Natural killer cell treated with Interleukin-12 subunit alpha and Interleukin-12 subunit beta and Interleukin-15 and Interleukin-18, amount 100 ng/mL, for 72 hours (primary cell): ENCODE measurements at regions not wholly inside any gene's neighbourhood (a gene's known extent, or its start where the extent isn't known, plus 50 kb on each side); places are given as distances from the start of the nearest gene placed in this dataset.

Experiments
- ATAC-seq, 2 donors: fragments of 150-1000 bp; cut with Tn5 transposase in 1 of 2; sonication (Bioruptor Pico), chemical (Tn5 transposase) in 1 of 2; 2 replicates each; pipeline ENCODE4 v1.10.0; 2021
- DNase-seq: peaks from one replicate; pipeline ENCODE4 v3.0.0; 2022; ENCODE audit warnings: low spot score
- H3K27ac Mint-ChIP-seq, 2 donors: 1 replicate in 1 of 2; 2 replicates in 1 of 2; pipeline ENCODE4 v1.8.0; 2022; ENCODE audit warnings: mixed read lengths in 2 of 2, mild to moderate bottlenecking in 1 of 2, moderate library complexity in 1 of 2
- H3K27me3 Mint-ChIP-seq, 2 donors: 1 replicate in 1 of 2; 2 replicates in 1 of 2; pipeline ENCODE4 v1.8.0; 2022; ENCODE audit warnings: mixed read lengths in 2 of 2
- H3K36me3 Mint-ChIP-seq: one replicate; pipeline ENCODE4 v1.8.0; 2022; ENCODE audit warnings: mixed read lengths
- H3K4me1 Mint-ChIP-seq, 2 donors: 1 replicate in 1 of 2; 2 replicates in 1 of 2; pipeline ENCODE4 v1.8.0; 2022; ENCODE audit warnings: low read depth in 2 of 2, mixed read lengths in 2 of 2, mild to moderate bottlenecking in 1 of 2
- H3K4me3 Mint-ChIP-seq: one replicate; pipeline ENCODE4 v1.8.0; 2022; ENCODE audit warnings: mixed read lengths
- H3K9me3 Mint-ChIP-seq: 2 replicates; pipeline ENCODE4 v1.8.0; 2022; ENCODE audit warnings: mixed read lengths

DNA sequence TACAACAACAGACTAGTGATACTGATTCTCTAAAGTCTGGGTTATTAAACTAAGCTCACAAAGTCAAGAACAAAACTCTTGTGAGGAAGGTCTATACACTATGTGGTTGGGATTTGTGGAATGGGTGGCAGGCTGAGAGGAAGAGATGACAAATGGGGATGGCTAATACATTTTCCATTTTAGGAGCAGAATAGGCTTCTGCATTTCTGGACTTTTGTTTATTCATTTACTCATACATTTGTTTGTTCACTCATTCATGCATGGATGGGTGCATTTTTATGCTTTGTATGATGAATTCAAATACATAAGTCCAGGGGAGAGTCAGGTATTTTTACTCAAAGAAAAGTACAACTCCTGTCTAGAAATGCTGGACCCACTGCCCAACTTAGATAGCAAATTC lies 637.4 kb upstream of the CDH2 start:
- ATAC-seq (no peak), DNase-seq (no peak)
- peaks cover 1% of the 10 kb centered on the region for H3K36me3 Mint-ChIP-seq
- no peaks in the 10 kb centered on the region for H3K27me3 Mint-ChIP-seq
- no peak overlapping the region for H3K27ac Mint-ChIP-seq
- peaks cover 1% of the 10 kb centered on the region for H3K9me3 Mint-ChIP-seq
- H3K4me1 Mint-ChIP-seq = no peaks in the 10 kb centered on the region
- H3K4me3 Mint-ChIP-seq = no peak overlapping the region

DNA sequence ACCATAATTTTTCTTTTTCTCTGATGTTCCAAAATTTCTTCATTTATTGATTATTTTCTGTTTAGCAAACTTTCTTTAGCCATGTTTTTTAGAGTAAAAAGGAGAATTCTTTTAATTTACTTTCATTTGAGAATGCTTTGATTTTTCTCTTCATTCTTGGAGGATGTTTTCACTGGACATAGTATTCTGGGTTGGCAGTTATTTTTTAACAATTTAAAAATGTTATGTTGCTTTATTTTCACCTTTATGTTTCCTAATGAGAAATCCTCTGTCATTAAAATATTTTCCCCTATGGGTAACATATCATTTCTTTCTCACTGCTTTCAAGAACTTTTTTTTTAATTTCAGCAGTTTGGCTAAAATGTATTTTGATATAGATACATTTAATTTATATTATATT lies 631.4 kb upstream of the CDH2 start:
- no peak for ATAC-seq
- peaks cover 11% of the 10 kb centered on the region for H3K36me3 Mint-ChIP-seq
- no peak overlapping the region for H3K4me3 Mint-ChIP-seq
- H3K27me3 Mint-ChIP-seq = no peaks in the 10 kb centered on the region
- H3K27ac Mint-ChIP-seq = no peak overlapping the region
- H3K4me1 Mint-ChIP-seq = peaks cover 0 to 9% of the 10 kb centered on the region in 2 donors
- no peak for DNase-seq
- H3K9me3 Mint-ChIP-seq = peaks cover 12% of the 10 kb centered on the region

DNA sequence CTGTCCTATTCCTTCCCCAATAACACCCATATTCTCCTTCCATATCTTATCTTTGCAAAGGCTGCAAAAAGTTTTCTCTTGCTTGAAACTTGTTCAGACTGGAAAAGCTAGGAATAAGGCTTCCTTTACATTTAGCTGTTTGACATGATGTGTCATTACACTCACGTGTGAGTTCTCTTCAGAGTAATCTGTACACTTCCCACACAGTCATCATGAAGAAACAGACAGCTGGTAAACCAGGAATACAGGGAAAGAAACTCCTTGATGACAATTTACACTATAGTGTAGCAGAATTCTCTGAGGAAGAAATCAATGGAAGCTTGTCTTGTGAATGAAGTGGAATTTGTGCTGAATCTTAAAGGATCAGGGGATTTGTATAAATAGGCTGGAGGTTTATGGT lies 628.6 kb upstream of the CDH2 start:
- peaks cover 11% of the 10 kb centered on the region for H3K36me3 Mint-ChIP-seq
- H3K27ac Mint-ChIP-seq = no peak overlapping the region
- H3K4me1 Mint-ChIP-seq = peaks cover 5 to 13% of the 10 kb centered on the region in 2 donors
- no peaks in the 10 kb centered on the region for H3K27me3 Mint-ChIP-seq
- H3K4me3 Mint-ChIP-seq = no peak overlapping the region
- H3K9me3 Mint-ChIP-seq = peaks cover 15% of the 10 kb centered on the region
- no peak for ATAC-seq
- no peak for DNase-seq

DNA sequence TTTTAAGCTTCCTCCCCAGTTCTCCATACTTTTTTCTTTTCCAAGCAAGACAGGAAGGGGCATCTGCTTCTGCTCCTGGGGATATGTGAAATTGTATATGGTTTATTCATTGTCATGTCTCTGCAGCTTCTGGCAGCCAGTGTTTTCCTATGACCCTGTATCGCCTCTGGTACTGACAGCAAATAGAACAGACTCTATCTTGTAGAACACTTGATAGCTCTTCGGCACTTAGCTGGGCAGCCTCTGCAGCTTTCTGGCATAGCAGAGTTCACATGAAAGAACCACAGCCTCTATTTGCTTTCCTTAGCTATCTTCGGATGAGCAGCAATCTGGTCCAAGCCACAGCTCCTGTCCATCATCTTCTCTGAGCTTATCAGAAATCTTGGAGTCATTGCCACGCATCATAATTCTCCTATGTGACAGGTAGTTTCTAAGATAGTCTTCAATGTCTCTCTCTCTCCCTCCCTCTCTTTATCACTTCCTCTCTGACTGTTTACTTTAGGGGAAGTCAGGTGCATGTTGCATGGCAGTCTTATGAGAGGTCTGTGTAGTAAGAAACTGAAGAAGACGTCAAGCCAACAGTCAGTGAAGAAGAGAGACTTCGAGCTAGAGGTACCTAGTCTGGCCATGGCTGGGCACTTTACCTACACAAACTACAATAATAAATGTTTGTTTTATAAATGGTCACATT lies 627.7 kb upstream of the CDH2 start:
- H3K4me1 Mint-ChIP-seq = peaks cover 5 to 13% of the 10 kb centered on the region in 2 donors
- peaks cover 15% of the 10 kb centered on the region for H3K9me3 Mint-ChIP-seq
- H3K36me3 Mint-ChIP-seq = peaks cover 11% of the 10 kb centered on the region
- H3K27me3 Mint-ChIP-seq = no peaks in the 10 kb centered on the region
- DNase-seq (no peak), ATAC-seq (no peak)
- H3K4me3 Mint-ChIP-seq = no peak overlapping the region
- peak overlapping the region in 1 of 2 donors; percentile 8 for H3K27ac Mint-ChIP-seq

DNA sequence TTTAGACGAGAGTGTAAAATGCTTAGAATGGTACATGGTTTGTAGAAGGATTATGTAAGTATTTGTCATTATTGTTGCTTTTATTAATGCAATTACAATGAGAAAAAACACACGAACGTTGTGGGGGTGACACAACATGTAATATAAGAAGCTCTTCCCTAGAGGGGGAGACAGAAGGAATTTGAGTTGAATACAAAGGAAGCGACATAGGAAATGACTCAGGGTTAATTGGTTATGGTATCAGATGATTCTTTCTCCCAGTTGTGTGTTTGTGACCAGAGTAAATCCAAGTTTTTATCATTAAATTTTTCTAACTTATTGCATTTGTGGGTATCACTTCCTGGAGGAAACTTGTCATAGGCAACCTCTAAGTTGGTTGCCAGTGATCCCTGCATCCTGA lies 625.6 kb upstream of the CDH2 start:
- ATAC-seq (no peak), DNase-seq (no peak)
- no peaks in the 10 kb centered on the region for H3K36me3 Mint-ChIP-seq
- peaks cover 11% of the 10 kb centered on the region for H3K9me3 Mint-ChIP-seq
- no peak overlapping the region for H3K4me3 Mint-ChIP-seq
- H3K27me3 Mint-ChIP-seq = no peaks in the 10 kb centered on the region
- H3K27ac Mint-ChIP-seq = no peak overlapping the region
- H3K4me1 Mint-ChIP-seq = peaks cover 5 to 13% of the 10 kb centered on the region in 2 donors

DNA sequence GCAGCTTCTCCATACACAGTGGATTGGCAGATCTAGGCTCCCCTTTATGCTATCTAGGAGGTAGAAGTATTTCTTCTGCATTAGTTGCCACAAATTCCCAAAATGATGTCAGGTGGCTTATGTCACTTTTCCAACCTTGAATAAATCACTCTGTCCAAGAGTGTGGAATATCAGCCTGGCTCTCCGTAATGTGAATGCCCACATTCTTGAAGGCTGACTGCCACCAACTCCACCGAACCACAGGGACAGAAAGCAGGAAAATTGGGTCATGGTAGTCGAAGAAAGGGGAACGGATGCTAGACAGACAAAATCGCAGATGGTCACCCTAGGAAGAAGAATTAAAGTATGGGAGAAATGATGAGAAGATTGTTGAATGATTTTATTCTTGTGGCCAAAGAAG lies 624.9 kb upstream of the CDH2 start:
- DNase-seq (no peak), ATAC-seq (no peak)
- Mint-ChIP-seq H3K36me3 (no peaks in the 10 kb centered on the region), H3K4me3 (no peak overlapping the region), H3K9me3 (peaks cover 8% of the 10 kb centered on the region), H3K27me3 (no peaks in the 10 kb centered on the region), H3K4me1 (peaks cover 5 to 13% of the 10 kb centered on the region in 2 donors), H3K27ac (no peak overlapping the region)

DNA sequence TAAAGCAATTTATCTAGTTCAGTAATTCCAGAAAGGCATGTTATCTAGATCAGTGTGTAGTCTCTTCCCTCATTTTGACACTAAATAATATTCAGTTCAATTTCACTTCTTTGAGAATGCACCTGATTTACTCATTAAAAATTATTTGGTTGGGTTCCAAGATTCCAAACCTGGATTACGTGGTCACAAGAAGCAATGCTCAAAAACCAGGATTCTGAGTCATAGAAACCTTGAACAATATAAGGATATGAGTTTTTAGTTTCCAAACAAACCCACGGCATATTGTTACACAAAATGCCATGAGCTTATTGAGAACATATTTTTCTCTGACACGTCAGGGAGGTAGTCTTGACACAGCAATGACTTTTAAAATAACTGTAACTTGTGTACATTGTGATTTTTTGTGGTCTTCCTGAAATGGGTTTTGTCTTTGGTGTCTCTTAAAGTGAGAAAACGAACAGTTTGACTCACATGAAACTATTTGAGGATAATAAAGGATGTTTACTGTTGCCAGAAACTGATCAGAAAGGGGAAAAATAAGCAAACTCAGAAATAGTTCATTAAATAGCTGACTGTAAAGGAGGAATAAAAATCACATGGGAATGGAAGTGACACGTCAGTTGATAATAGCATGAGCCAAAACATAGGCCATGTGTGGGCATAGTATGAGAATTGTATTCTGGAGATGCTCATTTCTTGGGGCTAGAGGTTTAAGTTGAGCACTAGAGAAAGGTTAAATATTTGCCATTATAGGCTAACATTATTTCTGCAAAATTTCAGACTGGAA lies 617.7 kb upstream of the CDH2 start:
- no peaks in the 10 kb centered on the region for H3K27me3 Mint-ChIP-seq
- DNase-seq = no peak
- H3K9me3 Mint-ChIP-seq = peaks cover 9% of the 10 kb centered on the region
- peaks cover 4% of the 10 kb centered on the region for H3K36me3 Mint-ChIP-seq
- ATAC-seq = no peak
- H3K4me1 Mint-ChIP-seq = peaks cover 6 to 16% of the 10 kb centered on the region in 2 donors
- H3K4me3 Mint-ChIP-seq = no peak overlapping the region
- H3K27ac Mint-ChIP-seq = no peak overlapping the region

DNA sequence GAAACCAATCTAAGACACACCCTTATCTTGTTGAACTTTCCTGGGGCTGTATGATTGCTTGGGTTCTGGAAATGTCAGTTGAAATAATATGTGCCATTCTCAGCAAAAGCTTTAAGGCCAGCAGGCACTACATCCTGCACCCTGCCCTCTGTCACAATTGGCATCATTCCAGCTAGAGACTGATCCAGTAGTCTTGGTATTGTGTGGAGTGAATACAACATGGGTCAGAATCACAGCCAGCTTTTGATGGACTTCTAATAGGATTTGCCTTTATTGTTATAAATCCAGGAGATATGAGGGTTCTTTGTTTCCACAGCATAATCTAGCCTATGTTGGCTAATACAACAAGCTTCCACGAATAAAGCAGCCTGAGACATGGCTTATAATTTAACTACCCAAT lies 617.0 kb upstream of the CDH2 start:
- peaks cover 4% of the 10 kb centered on the region for H3K36me3 Mint-ChIP-seq
- ATAC-seq = no peak

DNA sequence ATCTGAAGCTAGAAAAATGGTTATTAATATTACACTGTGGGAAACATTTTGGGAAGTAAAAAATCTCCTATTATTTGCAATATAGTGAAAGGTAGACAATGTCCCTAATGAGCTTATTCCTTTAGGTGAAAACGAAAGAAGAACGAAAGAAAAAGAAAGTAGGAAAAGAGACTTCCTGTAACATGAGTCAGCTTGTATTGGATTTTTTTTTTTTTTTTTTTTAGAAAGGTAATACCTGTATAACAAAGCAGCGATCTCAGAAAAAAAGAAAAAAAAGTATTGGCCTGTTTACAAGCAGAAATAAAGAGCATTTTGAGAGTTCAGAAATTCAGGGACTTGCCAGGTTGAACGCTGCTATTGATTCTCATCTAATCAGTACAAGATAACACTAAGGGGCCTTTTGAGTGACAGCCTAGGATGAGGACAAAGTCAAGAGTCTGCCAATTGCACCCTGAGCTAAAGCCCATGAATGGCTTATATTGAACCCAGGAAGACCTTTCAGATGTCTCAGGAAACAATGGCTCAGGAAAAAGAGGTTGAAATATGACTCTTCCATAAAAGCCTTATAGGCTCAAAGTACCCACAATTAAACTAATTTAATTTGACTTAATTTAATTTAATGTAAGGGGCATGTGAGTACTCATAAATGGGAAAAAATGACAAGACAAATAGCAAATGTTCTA lies 615.6 kb upstream of the CDH2 start:
- H3K27me3 Mint-ChIP-seq = no peaks in the 10 kb centered on the region
- peak overlapping the region; percentile 24 to 73 for H3K27ac Mint-ChIP-seq
- H3K4me1 Mint-ChIP-seq = peaks cover 11 to 19% of the 10 kb centered on the region in 2 donors
- ATAC-seq (no peak), DNase-seq (no peak)
- peaks cover 4% of the 10 kb centered on the region for H3K9me3 Mint-ChIP-seq
- peaks cover 4% of the 10 kb centered on the region for H3K36me3 Mint-ChIP-seq
- H3K4me3 Mint-ChIP-seq = peak overlapping the region; percentile 65

More for the DNA sequence above, 617.0 kb upstream of the CDH2 start:
- Mint-ChIP-seq H3K9me3 (peaks cover 8% of the 10 kb centered on the region), H3K27me3 (no peaks in the 10 kb centered on the region), H3K4me3 (no peak overlapping the region), H3K27ac (peak overlapping the region in 1 of 2 donors; percentile 8), H3K4me1 (peaks cover 6 to 16% of the 10 kb centered on the region in 2 donors)
- no peak for DNase-seq

DNA sequence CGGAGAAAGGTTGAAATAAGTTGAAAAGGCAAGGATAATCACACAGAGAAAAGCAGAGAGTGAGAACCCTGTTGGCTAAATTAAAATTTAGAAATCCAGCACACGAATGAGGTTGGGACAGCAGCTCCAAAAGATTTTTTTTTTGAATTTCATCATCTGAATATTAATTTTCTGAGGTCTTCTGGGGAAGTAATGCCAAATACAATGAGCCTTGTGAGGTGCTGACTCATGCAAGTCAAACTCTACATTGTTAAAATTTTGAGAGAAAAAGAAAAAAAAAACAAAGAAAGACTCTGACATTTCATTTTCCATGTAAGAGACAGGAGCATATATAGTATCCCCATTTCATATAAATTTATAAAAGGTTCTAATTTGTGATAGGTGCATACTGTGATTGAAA lies 614.2 kb upstream of the CDH2 start:
- Mint-ChIP-seq H3K27me3 (no peaks in the 10 kb centered on the region), H3K36me3 (peaks cover 4% of the 10 kb centered on the region), H3K4me3 (no peak overlapping the region), H3K4me1 (peaks cover 13 to 19% of the 10 kb centered on the region in 2 donors), H3K9me3 (peaks cover 4% of the 10 kb centered on the region), H3K27ac (no peak overlapping the region)
- no peak for DNase-seq
- no peak for ATAC-seq

DNA sequence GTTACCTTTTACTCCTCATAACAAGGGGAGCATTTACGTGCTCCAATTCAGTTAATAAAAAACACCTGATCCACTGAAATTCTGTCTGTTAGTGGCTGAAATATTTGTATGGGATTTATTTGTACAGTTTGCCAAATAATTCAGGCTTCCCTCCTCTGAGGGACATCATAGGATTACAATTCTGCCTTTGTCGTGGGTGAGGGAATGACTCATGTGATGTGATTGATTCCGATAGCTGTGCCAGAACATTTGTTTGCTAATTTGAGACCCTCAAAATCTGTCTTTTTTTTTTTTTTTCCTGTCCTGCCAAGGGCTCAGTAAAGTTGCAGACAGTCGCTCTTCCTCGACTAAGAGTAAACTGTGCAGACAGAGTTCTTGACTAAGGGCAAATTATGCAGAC lies 612.6 kb upstream of the CDH2 start:
- H3K4me3 Mint-ChIP-seq = no peak overlapping the region
- H3K27me3 Mint-ChIP-seq = no peaks in the 10 kb centered on the region
- H3K4me1 Mint-ChIP-seq = peaks cover 12 to 13% of the 10 kb centered on the region in 2 donors
- H3K36me3 Mint-ChIP-seq = peaks cover 4% of the 10 kb centered on the region
- H3K9me3 Mint-ChIP-seq = peaks cover 4% of the 10 kb centered on the region
- DNase-seq = no peak
- no peak overlapping the region for H3K27ac Mint-ChIP-seq
- no peak for ATAC-seq

DNA sequence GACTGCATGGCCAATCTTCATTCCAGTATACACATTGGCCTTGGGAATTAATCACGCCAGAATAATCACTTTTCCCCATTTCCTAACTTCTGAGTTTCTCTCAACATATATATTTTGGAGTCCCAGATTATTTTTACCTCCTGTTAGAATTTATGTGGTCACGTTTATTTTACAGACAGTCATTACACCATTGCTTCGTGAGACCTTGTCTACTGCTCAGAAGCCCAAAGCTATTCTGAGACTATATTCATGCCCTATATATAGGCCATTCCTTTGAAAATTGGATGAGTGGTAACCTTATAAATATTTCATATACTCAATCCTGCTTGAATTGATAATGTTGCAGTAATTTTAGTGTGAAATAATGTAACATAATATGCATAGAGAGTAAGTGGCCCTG lies 610.0 kb upstream of the CDH2 start:
- no peak for DNase-seq
- H3K36me3 Mint-ChIP-seq = peaks cover 4% of the 10 kb centered on the region
- no peak overlapping the region for H3K4me3 Mint-ChIP-seq
- no peak for ATAC-seq
- H3K27me3 Mint-ChIP-seq = no peaks in the 10 kb centered on the region
- no peaks in the 10 kb centered on the region for H3K9me3 Mint-ChIP-seq
- no peak overlapping the region for H3K27ac Mint-ChIP-seq
- peaks cover 11 to 13% of the 10 kb centered on the region in 2 donors for H3K4me1 Mint-ChIP-seq

DNA sequence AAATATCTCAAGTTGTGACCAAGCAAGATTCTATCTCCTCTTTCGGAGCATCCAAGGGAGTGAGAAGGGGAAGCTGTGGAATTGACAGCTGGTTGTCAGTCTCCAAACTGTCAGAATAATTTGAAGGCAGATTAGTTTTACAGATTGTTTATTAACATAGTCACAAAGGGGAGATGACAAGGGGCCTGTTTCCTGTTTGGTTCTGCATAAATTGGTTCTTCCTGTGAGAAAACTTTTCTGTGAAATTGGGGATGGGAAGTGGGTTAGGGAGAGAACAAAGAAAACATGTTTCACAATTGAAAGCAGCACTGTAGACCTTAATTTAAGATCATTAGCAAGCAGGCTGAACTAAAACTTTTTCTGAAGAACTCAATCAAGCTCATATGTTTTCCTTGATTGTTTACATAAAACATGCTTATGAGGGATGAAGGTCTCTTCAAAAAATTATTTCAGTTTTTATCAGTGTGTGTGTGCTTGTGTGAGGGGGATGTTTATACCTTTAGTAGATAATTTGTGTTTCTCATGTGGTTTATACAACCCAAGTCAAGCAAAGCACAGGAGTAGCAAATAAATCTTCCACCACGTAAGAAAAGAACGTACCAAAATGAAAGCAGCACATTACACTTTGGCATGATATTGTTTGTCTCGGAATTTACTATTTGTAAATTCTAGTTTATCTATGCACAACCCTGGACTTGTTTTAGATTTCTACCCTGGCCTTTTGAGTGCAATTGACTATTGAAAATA lies 604.9 kb upstream of the CDH2 start:
- H3K4me3 Mint-ChIP-seq = peak overlapping the region; percentile 75
- ATAC-seq (peak in 1 of 2 donors; percentile 48), DNase-seq (no peak)
- peaks cover 13 to 14% of the 10 kb centered on the region in 2 donors for H3K4me1 Mint-ChIP-seq
- H3K27me3 Mint-ChIP-seq = no peaks in the 10 kb centered on the region
- peaks cover 5% of the 10 kb centered on the region for H3K36me3 Mint-ChIP-seq
- no peaks in the 10 kb centered on the region for H3K9me3 Mint-ChIP-seq
- H3K27ac Mint-ChIP-seq = peak overlapping the region; percentile 88 to 96
